Testis (tissue), 2 donors: ENCODE measurements at regions not wholly inside any gene's neighbourhood (a gene's known extent, or its start where the extent isn't known, plus 50 kb on each side); places are given as distances from the start of the nearest gene placed in this dataset.

Source experiments
- DNase-seq: peaks from one replicate; pipeline ENCODE4 v3.0.0-alpha.2; 2019
- H3K27ac ChIP-seq, 2 donors: fragments of 200-600 bp; sonication (generic); one replicate each; pipeline ENCODE4 v1.5.1; 2019
- H3K27me3 ChIP-seq: fragments of 200-600 bp; sonication (generic); one replicate; pipeline ENCODE4 v1.5.1; 2019
- H3K36me3 ChIP-seq: fragments of 200-600 bp; sonication (generic); one replicate; pipeline ENCODE4 v1.5.1; 2017; ENCODE audit warnings: low read depth; ENCODE audit errors: missing control alignments
- H3K4me1 ChIP-seq: fragments of 200-600 bp; sonication (generic); one replicate; pipeline ENCODE4 v1.5.1; 2019
- H3K4me3 ChIP-seq, 2 donors: fragments of 200-600 bp; sonication (generic); one replicate each; pipeline ENCODE4 v1.5.1; 2017 to 2019
- H3K9me3 ChIP-seq: fragments of 200-600 bp; sonication (generic); one replicate; pipeline ENCODE4 v1.5.1; 2017
- CTCF ChIP-seq, 3 experiments: fragments of 450-650 bp in 2 of 3; fragments of 200-600 bp in 1 of 3; sonication (generic) in 1 of 3; IDR thresholded peaks; one replicate each; pipeline ENCODE4 v1.5.1; 2016 to 2019; ENCODE audit warnings: antibody characterized with exemption in 3 of 3, mild to moderate bottlenecking in 2 of 3, moderate library complexity in 1 of 3
- POLR2A ChIP-seq: fragments of 450-650 bp; IDR thresholded peaks from one replicate; pipeline ENCODE4 v1.6.1; 2017; ENCODE audit warnings: antibody characterized with exemption, mild to moderate bottlenecking, moderate library complexity
- WGBS, 2 donors: methylation state at CpG; one replicate each; pipeline ENCODE4 v1.1.5; 2018; 5-methylcytosine and 5-hydroxymethylcytosine counted together
- intact Hi-C: fragments of 100-400 bp; cut with DNase I; formaldehyde crosslinking; loops from one replicate; pipeline ENCODE4 v1.15.1; 2023; ENCODE audit warnings: low total_unique reads

- Histone ChIP-seq H3K4me3 (no peak overlapping the region), H3K36me3 (no peaks in the 10 kb centered on the region), H3K9me3 (no peaks in the 10 kb centered on the region), H3K27ac (no peak overlapping the region), H3K27me3 (no peaks in the 10 kb centered on the region), H3K4me1 (no peaks in the 10 kb centered on the region)
- DNase-seq: no peak
- 69% methylated on average over 22 of the region's 22 CpGs for WGBS, 2 donors
- TF ChIP-seq CTCF (IDR thresholded peaks at IDR 0.05) (no peak), POLR2A (no peak)
- intact Hi-C loops: no loop called here
Observed at GRCh38 chr6:169157197-169158148, 96.2 kb downstream of the THBS2 start.

- intact Hi-C loops: no loop called here
- WGBS, 2 donors: 81% methylated on average over 2 of the region's 2 CpGs; no CpG with 5 or more reads in 1 of the 2 donors
- Histone ChIP-seq H3K4me1 (no peaks in the 10 kb centered on the region), H3K27me3 (no peaks in the 10 kb centered on the region), H3K36me3 (no peaks in the 10 kb centered on the region), H3K4me3 (no peak overlapping the region), H3K27ac (no peak overlapping the region), H3K9me3 (no peaks in the 10 kb centered on the region)
- TF ChIP-seq CTCF (IDR thresholded peaks at IDR 0.05): no peak
- no peak for TF ChIP-seq POLR2A
- DNase-seq: no peak
Observed at GRCh38 chr6:169156793-169157147, 96.9 kb downstream of the THBS2 start.

- no peak for DNase-seq
- intact Hi-C loops: no loop called here
- Histone ChIP-seq H3K9me3 (no peaks in the 10 kb centered on the region), H3K4me1 (no peaks in the 10 kb centered on the region), H3K27me3 (no peaks in the 10 kb centered on the region), H3K36me3 (no peaks in the 10 kb centered on the region), H3K27ac (no peak overlapping the region), H3K4me3 (no peak overlapping the region)
- no peak for TF ChIP-seq CTCF (IDR thresholded peaks at IDR 0.05)
- TF ChIP-seq POLR2A: no peak
- WGBS, 2 donors: 87 to 88% methylated on average over 16 to 17 of the region's 17 CpGs
Observed at GRCh38 chr6:169156108-169156792, 97.4 kb downstream of the THBS2 start.

- 87 to 90% methylated on average over 7 of the region's 7 CpGs for WGBS, 2 donors
- no peaks in the 10 kb centered on the region for H3K4me1 ChIP-seq
- no peak overlapping the region for H3K4me3 ChIP-seq
- no peaks in the 10 kb centered on the region for H3K27me3 ChIP-seq
- no peak for DNase-seq
- intact Hi-C loops: no loop called here
- TF ChIP-seq POLR2A (no peak), CTCF (IDR thresholded peaks at IDR 0.05) (no peak)
- no peaks in the 10 kb centered on the region for H3K36me3 ChIP-seq
- H3K9me3 ChIP-seq: no peaks in the 10 kb centered on the region
- no peak overlapping the region for H3K27ac ChIP-seq
Observed at GRCh38 chr6:169155481-169155880, 98.2 kb downstream of the THBS2 start.
